GM19238 (cell line): ENCODE measurements at regions not wholly inside any gene's neighbourhood (a gene's known extent, or its start where the extent isn't known, plus 50 kb on each side); places are given as distances from the start of the nearest gene placed in this dataset.

Experiments
- DNase-seq: peaks from one replicate; pipeline ENCODE4 v3.0.0; 2011; ENCODE audit warnings: low spot score; ENCODE audit not compliant: insufficient read length

GRCh38 chr15:38168467-38169070 is 84.1 kb upstream of the SPRED1 start:
- no peak for DNase-seq

GRCh38 chr15:38171973-38172372 is 80.7 kb upstream of the SPRED1 start:
- no peak for DNase-seq

GRCh38 chr15:38174691-38175090 is 77.9 kb upstream of the SPRED1 start:
- DNase-seq = no peak

- no peak for DNase-seq
Measured at GRCh38 chr15:38176155-38176554, 76.5 kb upstream of the SPRED1 start.

- no peak for DNase-seq
Measured at GRCh38 chr15:38176691-38177090, 75.9 kb upstream of the SPRED1 start.

GRCh38 chr15:38182900-38183299 is 69.7 kb upstream of the SPRED1 start:
- no peak for DNase-seq

GRCh38 chr15:38186507-38186906 is 66.1 kb upstream of the SPRED1 start:
- DNase-seq = no peak

GRCh38 chr15:38187630-38188313 is 64.9 kb upstream of the SPRED1 start:
- DNase-seq = no peak

- no peak for DNase-seq
Measured at GRCh38 chr15:38189671-38190295, 62.9 kb upstream of the SPRED1 start.

GRCh38 chr15:38190501-38190900 is 62.1 kb upstream of the SPRED1 start:
- no peak for DNase-seq

- DNase-seq = no peak
Measured at GRCh38 chr15:38192496-38192895, 60.1 kb upstream of the SPRED1 start.

GRCh38 chr15:38193496-38193895 is 59.1 kb upstream of the SPRED1 start:
- no peak for DNase-seq

- no peak for DNase-seq
Measured at GRCh38 chr15:38195191-38195901, 57.3 kb upstream of the SPRED1 start.

- no peak for DNase-seq
Measured at GRCh38 chr15:38196076-38196475, 56.6 kb upstream of the SPRED1 start.

GRCh38 chr15:38197553-38197952 is 55.1 kb upstream of the SPRED1 start:
- DNase-seq = no peak

- no peak for DNase-seq
Measured at GRCh38 chr15:38201714-38202113, 50.9 kb upstream of the SPRED1 start.

GRCh38 chr15:38202361-38202760 is 50.3 kb upstream of the SPRED1 start:
- no peak for DNase-seq
